ENCODE measurements at regions not wholly inside any gene's neighbourhood (a gene's known extent, or its start where the extent isn't known, plus 50 kb on each side); places are given as distances from the start of the nearest gene placed in this dataset.
A peak's percentile ranks its signal among the peaks of the same experiment; 100 is the strongest.

- no peak for TF ChIP-seq SYNCRIP (IDR thresholded peaks at IDR 0.05; ENCODE audit: insufficient read depth, low read depth, low read length)
- no peak for TF ChIP-seq ZNF496 (CRISPR knock-in tag; IDR thresholded peaks at IDR 0.05; ENCODE audit: insufficient replicate concordance)
- no peak for TF ChIP-seq ZNF33B (CRISPR knock-in tag; IDR thresholded peaks at IDR 0.05)
- TF ChIP-seq NCOA2 (CRISPR knock-in tag; IDR thresholded peaks at IDR 0.05): 0 out of 2 replicates have a peak, but pooled peaks have one; percentile 19
- no peak for TF ChIP-seq FLYWCH1 (CRISPR knock-in tag; IDR thresholded peaks at IDR 0.05)
- TF ChIP-seq ZNF788 (CRISPR knock-in tag; IDR thresholded peaks at IDR 0.05; ENCODE audit: borderline replicate concordance): no peak
- no peak for TF ChIP-seq ARID4A (CRISPR knock-in tag; IDR thresholded peaks at IDR 0.05; ENCODE audit: borderline replicate concordance)
- TF ChIP-seq FOXP4 (CRISPR knock-in tag; IDR thresholded peaks at IDR 0.05): peak; percentile 65
- TF ChIP-seq KDM6A (CRISPR knock-in tag; IDR thresholded peaks at IDR 0.05; ENCODE audit: low read depth): no peak
- no peak for TF ChIP-seq ZNF768 (CRISPR knock-in tag; IDR thresholded peaks at IDR 0.05)
- no peak for TF ChIP-seq RFX5 (IDR thresholded peaks at IDR 0.05; ENCODE audit: low read depth, low read length)
- no peak for TF ChIP-seq LCORL (IDR thresholded peaks at IDR 0.05)
- no peak for TF ChIP-seq LCORL (CRISPR knock-in tag; IDR thresholded peaks at IDR 0.05)
- TF ChIP-seq ZC3H4 (CRISPR knock-in tag; IDR thresholded peaks at IDR 0.05; ENCODE audit: borderline replicate concordance): no peak
- TF ChIP-seq ZNF251 (CRISPR knock-in tag; IDR thresholded peaks at IDR 0.05): no peak
- TF ChIP-seq ZNF839 (CRISPR knock-in tag; IDR thresholded peaks at IDR 0.05; ENCODE audit: borderline replicate concordance): no peak
- TF ChIP-seq ARID3A (IDR thresholded peaks at IDR 0.05; ENCODE audit: low read depth, low read length): peak; percentile 36; the same call in 1 of the 2 replicates
- no peak for TF ChIP-seq ZBTB39 (CRISPR knock-in tag; IDR thresholded peaks at IDR 0.05)
- no peak for TF ChIP-seq ZNF841 (CRISPR knock-in tag; IDR thresholded peaks at IDR 0.05; ENCODE audit: borderline replicate concordance)
- TF ChIP-seq FOXJ3 (CRISPR knock-in tag; IDR thresholded peaks at IDR 0.05; ENCODE audit: borderline replicate concordance): peak; percentile 27; the same call in 1 of the 2 replicates
These were observed 592.7 kb upstream of the SEMA6D start (continued) for GRCh38 chr15:47124430-47125102.
